HEK293 (cell line): ENCODE measurements at regions not wholly inside any gene's neighbourhood (a gene's known extent, or its start where the extent isn't known, plus 50 kb on each side); places are given as distances from the start of the nearest gene placed in this dataset.

Experiments
- TCF7L2 ChIP-seq: IDR thresholded peaks from 2 replicates; pipeline ENCODE4 v1.6.1; 2011; ENCODE audit warnings: low read depth, mild to moderate bottlenecking, inconsistent platforms, low read length, moderate library complexity, borderline replicate concordance
- YY2 ChIP-seq: fragments of 450-650 bp; formaldehyde crosslinking; IDR thresholded peaks from 2 replicates; pipeline ENCODE4 v1.5.1; 2016; ENCODE audit warnings: missing biosample characterization, missing genetic modification characterization
- ZBTB1 ChIP-seq: fragments of 450-650 bp; formaldehyde crosslinking; IDR thresholded peaks from 2 replicates; pipeline ENCODE4 v1.5.1; 2016; ENCODE audit warnings: missing biosample characterization, missing genetic modification characterization
- ZFP41 ChIP-seq: fragments of 450-650 bp; formaldehyde crosslinking; IDR thresholded peaks from 2 replicates; pipeline ENCODE4 v1.5.1; 2016; ENCODE audit warnings: missing biosample characterization, missing genetic modification characterization, borderline replicate concordance
- ZNF302 ChIP-seq: fragments of 450-650 bp; formaldehyde crosslinking; IDR thresholded peaks from 2 replicates; pipeline ENCODE4 v1.5.1; 2016; ENCODE audit warnings: missing biosample characterization, missing genetic modification characterization, low read depth
- ZNF311 ChIP-seq: fragments of 450-650 bp; formaldehyde crosslinking; IDR thresholded peaks from 2 replicates; pipeline ENCODE4 v1.5.1; 2017; ENCODE audit warnings: missing biosample characterization, missing genetic modification characterization, borderline replicate concordance
- ZNF660 ChIP-seq: fragments of 450-650 bp; IDR thresholded peaks from 2 replicates; pipeline ENCODE4 v1.5.1; 2018; ENCODE audit warnings: missing biosample characterization, mild to moderate bottlenecking, missing genetic modification characterization
- TF ChIP-seq, protein P1 (sequence below): fragments of 450-650 bp; formaldehyde crosslinking; IDR thresholded peaks from 2 replicates; pipeline ENCODE4 v1.5.1; 2016; ENCODE audit warnings: missing biosample characterization, missing genetic modification characterization, low read depth
- TF ChIP-seq, protein P2 (sequence below): fragments of 450-650 bp; formaldehyde crosslinking; IDR thresholded peaks from 2 replicates; pipeline ENCODE4 v1.5.1; 2016; ENCODE audit warnings: missing biosample characterization, missing genetic modification characterization
- TF ChIP-seq, protein P3 (sequence below): fragments of 450-650 bp; formaldehyde crosslinking; IDR thresholded peaks from 2 replicates; pipeline ENCODE4 v1.5.1; 2016; ENCODE audit warnings: missing biosample characterization, missing genetic modification characterization

DNA sequence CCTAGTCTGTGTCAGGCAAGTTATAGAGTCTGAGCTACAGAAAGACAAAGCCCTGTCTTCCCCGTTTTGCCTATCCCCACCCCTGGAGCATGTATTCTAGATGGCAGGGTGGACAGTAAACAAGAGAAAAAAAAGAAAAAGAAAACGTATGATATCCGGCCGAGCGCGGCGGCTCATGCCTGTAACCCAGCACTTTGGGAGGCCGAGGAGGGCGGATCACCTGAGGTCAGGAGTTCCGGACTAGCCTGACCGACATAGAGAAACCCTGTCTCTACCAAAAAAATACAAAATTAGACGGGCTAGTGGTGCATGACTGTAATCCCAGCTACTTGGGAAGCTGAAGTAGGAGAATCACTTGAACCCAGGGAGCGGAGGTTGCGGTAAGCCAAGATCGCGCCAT is 523.0 kb upstream of the CDH9 start:
- TF ChIP-seq ZNF660 (tag by site-specific recombination) (no peak), TCF7L2 (no peak), ZNF311 (no peak), ZFP41 (no peak), YY2 (tag by site-specific recombination) (no peak), ZNF302 (tag by site-specific recombination) (no peak), ZBTB1 (tag by site-specific recombination) (no peak)
- TF ChIP-seq, protein P1, sequence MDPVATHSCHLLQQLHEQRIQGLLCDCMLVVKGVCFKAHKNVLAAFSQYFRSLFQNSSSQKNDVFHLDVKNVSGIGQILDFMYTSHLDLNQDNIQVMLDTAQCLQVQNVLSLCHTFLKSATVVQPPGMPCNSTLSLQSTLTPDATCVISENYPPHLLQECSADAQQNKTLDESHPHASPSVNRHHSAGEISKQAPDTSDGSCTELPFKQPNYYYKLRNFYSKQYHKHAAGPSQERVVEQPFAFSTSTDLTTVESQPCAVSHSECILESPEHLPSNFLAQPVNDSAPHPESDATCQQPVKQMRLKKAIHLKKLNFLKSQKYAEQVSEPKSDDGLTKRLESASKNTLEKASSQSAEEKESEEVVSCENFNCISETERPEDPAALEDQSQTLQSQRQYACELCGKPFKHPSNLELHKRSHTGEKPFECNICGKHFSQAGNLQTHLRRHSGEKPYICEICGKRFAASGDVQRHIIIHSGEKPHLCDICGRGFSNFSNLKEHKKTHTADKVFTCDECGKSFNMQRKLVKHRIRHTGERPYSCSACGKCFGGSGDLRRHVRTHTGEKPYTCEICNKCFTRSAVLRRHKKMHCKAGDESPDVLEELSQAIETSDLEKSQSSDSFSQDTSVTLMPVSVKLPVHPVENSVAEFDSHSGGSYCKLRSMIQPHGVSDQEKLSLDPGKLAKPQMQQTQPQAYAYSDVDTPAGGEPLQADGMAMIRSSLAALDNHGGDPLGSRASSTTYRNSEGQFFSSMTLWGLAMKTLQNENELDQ, result no peak
- TF ChIP-seq, protein P2, sequence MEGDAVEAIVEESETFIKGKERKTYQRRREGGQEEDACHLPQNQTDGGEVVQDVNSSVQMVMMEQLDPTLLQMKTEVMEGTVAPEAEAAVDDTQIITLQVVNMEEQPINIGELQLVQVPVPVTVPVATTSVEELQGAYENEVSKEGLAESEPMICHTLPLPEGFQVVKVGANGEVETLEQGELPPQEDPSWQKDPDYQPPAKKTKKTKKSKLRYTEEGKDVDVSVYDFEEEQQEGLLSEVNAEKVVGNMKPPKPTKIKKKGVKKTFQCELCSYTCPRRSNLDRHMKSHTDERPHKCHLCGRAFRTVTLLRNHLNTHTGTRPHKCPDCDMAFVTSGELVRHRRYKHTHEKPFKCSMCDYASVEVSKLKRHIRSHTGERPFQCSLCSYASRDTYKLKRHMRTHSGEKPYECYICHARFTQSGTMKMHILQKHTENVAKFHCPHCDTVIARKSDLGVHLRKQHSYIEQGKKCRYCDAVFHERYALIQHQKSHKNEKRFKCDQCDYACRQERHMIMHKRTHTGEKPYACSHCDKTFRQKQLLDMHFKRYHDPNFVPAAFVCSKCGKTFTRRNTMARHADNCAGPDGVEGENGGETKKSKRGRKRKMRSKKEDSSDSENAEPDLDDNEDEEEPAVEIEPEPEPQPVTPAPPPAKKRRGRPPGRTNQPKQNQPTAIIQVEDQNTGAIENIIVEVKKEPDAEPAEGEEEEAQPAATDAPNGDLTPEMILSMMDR (tag by site-specific recombination), result no peak
- TF ChIP-seq, protein P3, sequence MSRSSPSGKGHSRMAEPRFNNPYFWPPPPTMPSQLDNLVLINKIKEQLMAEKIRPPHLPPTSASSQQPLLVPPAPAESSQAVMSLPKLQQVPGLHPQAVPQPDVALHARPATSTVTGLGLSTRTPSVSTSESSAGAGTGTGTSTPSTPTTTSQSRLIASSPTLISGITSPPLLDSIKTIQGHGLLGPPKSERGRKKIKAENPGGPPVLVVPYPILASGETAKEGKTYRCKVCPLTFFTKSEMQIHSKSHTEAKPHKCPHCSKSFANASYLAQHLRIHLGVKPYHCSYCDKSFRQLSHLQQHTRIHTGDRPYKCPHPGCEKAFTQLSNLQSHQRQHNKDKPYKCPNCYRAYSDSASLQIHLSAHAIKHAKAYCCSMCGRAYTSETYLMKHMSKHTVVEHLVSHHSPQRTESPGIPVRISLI (tag by site-specific recombination), result no peak
